GM19238 (cell line): ENCODE measurements at regions not wholly inside any gene's neighbourhood (a gene's known extent, or its start where the extent isn't known, plus 50 kb on each side); places are given as distances from the start of the nearest gene placed in this dataset.

Experiments used
- DNase-seq: peaks from one replicate; pipeline ENCODE4 v3.0.0; 2011; ENCODE audit warnings: low spot score; ENCODE audit not compliant: insufficient read length

- no peak for DNase-seq
Measured at GRCh38 chr13:79673993-79674377, 193.0 kb downstream of the NDFIP2 start.

- DNase-seq: no peak
Measured at GRCh38 chr13:79673310-79673992, 192.5 kb downstream of the NDFIP2 start.

- no peak for DNase-seq
Measured at GRCh38 chr13:79671420-79671819, 190.5 kb downstream of the NDFIP2 start.

- no peak for DNase-seq
Measured at GRCh38 chr13:79668201-79668752, 187.3 kb downstream of the NDFIP2 start.

GRCh38 chr13:79667771-79668170, 186.8 kb downstream of the NDFIP2 start:
- DNase-seq: no peak

- no peak for DNase-seq
Measured at GRCh38 chr13:79663977-79664636, 183.2 kb downstream of the NDFIP2 start.

- DNase-seq: no peak
Measured at GRCh38 chr13:79663435-79663834, 182.5 kb downstream of the NDFIP2 start.

- DNase-seq: no peak
Measured at GRCh38 chr13:79662882-79663281, 181.9 kb downstream of the NDFIP2 start.

- DNase-seq: no peak
Measured at GRCh38 chr13:79660361-79660760, 179.4 kb downstream of the NDFIP2 start.

- DNase-seq: no peak
Measured at GRCh38 chr13:79659121-79659521, 178.2 kb downstream of the NDFIP2 start.

- no peak for DNase-seq
Measured at GRCh38 chr13:79658333-79658975, 177.5 kb downstream of the NDFIP2 start.

GRCh38 chr13:79655509-79655908, 174.6 kb downstream of the NDFIP2 start:
- no peak for DNase-seq

GRCh38 chr13:79654520-79654919, 173.6 kb downstream of the NDFIP2 start:
- no peak for DNase-seq

- no peak for DNase-seq
Measured at GRCh38 chr13:79650688-79651087, 169.7 kb downstream of the NDFIP2 start.

GRCh38 chr13:79648191-79648590, 167.2 kb downstream of the NDFIP2 start:
- DNase-seq: no peak

GRCh38 chr13:79647533-79647932, 166.6 kb downstream of the NDFIP2 start:
- no peak for DNase-seq

GRCh38 chr13:79646880-79647279, 165.9 kb downstream of the NDFIP2 start:
- no peak for DNase-seq

GRCh38 chr13:79645569-79645968, 164.6 kb downstream of the NDFIP2 start:
- no peak for DNase-seq

GRCh38 chr13:79642596-79642995, 161.6 kb downstream of the NDFIP2 start:
- no peak for DNase-seq

GRCh38 chr13:79637133-79637763, 156.3 kb downstream of the NDFIP2 start:
- DNase-seq: no peak

- no peak for DNase-seq
Measured at GRCh38 chr13:79631051-79631659, 150.2 kb downstream of the NDFIP2 start.
